ENCODE measurements at regions not wholly inside any gene's neighbourhood (a gene's known extent, or its start where the extent isn't known, plus 50 kb on each side); places are given as distances from the start of the nearest gene placed in this dataset.

DNA sequence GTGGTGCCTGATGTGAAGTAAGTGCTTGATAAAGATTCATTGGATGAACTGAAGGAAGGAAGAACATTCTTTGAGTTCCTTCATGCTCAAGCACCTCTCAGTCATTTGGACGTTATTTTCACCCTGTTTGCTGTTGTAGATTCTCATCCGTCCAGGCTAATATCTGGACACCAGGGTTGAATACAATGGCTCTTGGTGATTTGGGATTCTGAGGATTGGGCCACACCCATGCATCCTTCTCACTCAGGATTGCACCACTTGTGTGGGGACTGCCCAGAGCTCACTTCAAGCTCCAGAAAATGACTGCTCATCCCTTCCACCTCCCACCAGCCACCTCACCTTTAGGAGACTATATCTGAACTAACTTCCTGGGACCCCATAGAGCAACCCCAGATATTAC, 117.1 kb upstream of the IPO9 start:
- H3K4me3 ChIP-seq = no peak overlapping the region
- H3K27me3 ChIP-seq = no peaks in the 10 kb centered on the region
- no peaks in the 10 kb centered on the region for H3K9me3 ChIP-seq
- H3K27ac ChIP-seq = peak overlapping the region; percentile 92
- DNase-seq = no peak
- H3K4me1 ChIP-seq = peaks cover 43 to 70% of the 10 kb centered on the region in 2 donors
- intact Hi-C loops (cut with DNase I) = no loop called here
- ATAC-seq = no peak
- TF ChIP-seq, protein P1, sequence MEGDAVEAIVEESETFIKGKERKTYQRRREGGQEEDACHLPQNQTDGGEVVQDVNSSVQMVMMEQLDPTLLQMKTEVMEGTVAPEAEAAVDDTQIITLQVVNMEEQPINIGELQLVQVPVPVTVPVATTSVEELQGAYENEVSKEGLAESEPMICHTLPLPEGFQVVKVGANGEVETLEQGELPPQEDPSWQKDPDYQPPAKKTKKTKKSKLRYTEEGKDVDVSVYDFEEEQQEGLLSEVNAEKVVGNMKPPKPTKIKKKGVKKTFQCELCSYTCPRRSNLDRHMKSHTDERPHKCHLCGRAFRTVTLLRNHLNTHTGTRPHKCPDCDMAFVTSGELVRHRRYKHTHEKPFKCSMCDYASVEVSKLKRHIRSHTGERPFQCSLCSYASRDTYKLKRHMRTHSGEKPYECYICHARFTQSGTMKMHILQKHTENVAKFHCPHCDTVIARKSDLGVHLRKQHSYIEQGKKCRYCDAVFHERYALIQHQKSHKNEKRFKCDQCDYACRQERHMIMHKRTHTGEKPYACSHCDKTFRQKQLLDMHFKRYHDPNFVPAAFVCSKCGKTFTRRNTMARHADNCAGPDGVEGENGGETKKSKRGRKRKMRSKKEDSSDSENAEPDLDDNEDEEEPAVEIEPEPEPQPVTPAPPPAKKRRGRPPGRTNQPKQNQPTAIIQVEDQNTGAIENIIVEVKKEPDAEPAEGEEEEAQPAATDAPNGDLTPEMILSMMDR (IDR thresholded peaks at IDR 0.05) = no peak
- no peaks in the 10 kb centered on the region for H3K36me3 ChIP-seq

DNA sequence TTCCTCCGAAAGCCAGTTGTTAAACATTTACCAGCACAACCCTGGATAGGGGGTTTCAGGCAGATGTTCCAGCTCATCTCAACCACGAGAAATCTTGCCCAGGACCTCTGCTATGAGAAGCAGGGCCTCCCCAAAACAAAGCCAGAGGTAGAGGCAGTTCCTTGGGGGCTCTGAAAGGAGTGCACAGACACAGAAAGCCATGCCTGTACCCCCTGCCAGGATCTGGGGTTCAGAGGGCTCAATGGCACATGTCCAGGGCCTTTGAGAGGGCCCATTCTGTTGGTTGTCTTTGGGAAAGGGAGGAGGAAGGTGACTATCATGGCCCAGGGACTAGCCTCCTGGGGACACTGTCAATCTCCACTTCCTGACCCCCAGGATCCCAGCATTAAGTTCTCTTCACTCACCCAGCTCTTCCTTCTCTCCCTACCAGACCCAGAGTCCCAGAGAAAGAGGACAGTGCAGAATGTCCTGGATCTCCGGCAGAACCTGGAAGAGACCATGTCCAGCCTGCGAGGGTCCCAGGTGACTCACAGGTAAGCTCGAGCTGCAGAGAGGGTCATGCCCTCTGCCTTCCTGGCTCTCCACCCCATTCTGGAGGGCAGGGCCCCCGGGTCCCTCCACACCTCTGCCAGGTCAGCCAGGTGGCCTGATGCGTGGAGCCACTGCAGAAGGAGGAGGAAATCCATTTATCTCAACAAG, 116.4 kb upstream of the IPO9 start:
- Histone ChIP-seq H3K36me3 (no peaks in the 10 kb centered on the region), H3K27ac (peak overlapping the region; percentile 92), H3K27me3 (no peaks in the 10 kb centered on the region), H3K4me1 (peaks cover 43 to 74% of the 10 kb centered on the region in 2 donors), H3K9me3 (no peaks in the 10 kb centered on the region), H3K4me3 (no peak overlapping the region)
- ATAC-seq = no peak
- intact Hi-C loops (cut with DNase I) = no loop called here
- no peak for DNase-seq
- TF ChIP-seq, protein P1 (IDR thresholded peaks at IDR 0.05) = no peak

DNA sequence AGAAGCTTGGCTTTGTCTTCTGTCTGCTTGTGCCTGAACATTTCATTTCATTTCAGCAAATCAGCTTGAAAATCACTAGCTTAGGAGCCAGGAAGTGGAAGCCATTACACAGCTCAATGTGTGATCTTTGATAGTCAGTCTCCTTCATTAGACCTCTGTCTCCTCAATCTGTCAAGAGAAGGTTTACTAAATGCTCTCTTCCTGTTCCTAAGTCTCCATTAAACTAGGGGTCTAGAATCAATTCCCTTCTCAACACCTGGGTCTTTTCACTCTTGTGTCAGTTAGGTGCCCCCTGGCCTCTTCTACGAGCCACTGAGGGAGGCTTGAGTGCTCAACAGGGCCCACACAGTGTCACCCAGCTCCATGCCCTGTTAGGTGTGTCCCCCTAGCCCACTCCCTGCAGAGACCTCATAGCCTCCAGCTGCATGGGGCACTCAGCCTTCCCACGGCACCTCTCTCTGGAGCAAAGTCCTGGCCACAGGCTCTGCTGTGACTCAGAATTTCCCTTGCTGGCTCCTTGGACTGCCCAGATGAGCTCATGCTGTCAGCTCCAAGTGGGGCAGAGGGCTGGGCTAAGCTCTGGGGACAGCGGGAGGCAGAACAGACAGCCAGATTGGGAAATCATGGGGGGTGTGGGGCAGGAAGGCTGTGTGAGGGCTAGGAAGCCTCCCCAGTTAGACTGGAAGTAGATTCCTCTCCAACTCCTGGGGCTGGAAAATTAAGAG, 115.7 kb upstream of the IPO9 start:
- peaks cover 43 to 74% of the 10 kb centered on the region in 2 donors for H3K4me1 ChIP-seq
- TF ChIP-seq, protein P1 (IDR thresholded peaks at IDR 0.05) = no peak
- peaks cover 0 to 1% of the 10 kb centered on the region in 2 donors for H3K36me3 ChIP-seq
- no peaks in the 10 kb centered on the region for H3K27me3 ChIP-seq
- no peak overlapping the region for H3K4me3 ChIP-seq
- DNase-seq = peak; percentile 71 to 95 (median 89)
- no peaks in the 10 kb centered on the region for H3K9me3 ChIP-seq
- peak; percentile 80 for ATAC-seq
- peak overlapping the region; percentile 92 for H3K27ac ChIP-seq
- intact Hi-C loops (cut with DNase I) = no loop called here

- Histone ChIP-seq H3K27me3 (no peaks in the 10 kb centered on the region), H3K36me3 (peaks cover 0 to 8% of the 10 kb centered on the region in 2 donors), H3K4me3 (no peak overlapping the region), H3K4me1 (peaks cover 39 to 78% of the 10 kb centered on the region in 2 donors), H3K9me3 (no peaks in the 10 kb centered on the region), H3K27ac (peak overlapping the region; percentile 92)
- intact Hi-C loops (cut with DNase I) = no loop called here
- ATAC-seq (peak; percentile 86), DNase-seq (peak in 2 of 4 donors; percentile 86 to 90)
- TF ChIP-seq, protein P1 (IDR thresholded peaks at IDR 0.05) = no peak
Observed at GRCh38 chr1:201714542-201715329, 114.2 kb upstream of the IPO9 start.

Data from left lung (tissue), 4 donors.